ENCODE measurements at regions not wholly inside any gene's neighbourhood (a gene's known extent, or its start where the extent isn't known, plus 50 kb on each side); places are given as distances from the start of the nearest gene placed in this dataset.

DNA sequence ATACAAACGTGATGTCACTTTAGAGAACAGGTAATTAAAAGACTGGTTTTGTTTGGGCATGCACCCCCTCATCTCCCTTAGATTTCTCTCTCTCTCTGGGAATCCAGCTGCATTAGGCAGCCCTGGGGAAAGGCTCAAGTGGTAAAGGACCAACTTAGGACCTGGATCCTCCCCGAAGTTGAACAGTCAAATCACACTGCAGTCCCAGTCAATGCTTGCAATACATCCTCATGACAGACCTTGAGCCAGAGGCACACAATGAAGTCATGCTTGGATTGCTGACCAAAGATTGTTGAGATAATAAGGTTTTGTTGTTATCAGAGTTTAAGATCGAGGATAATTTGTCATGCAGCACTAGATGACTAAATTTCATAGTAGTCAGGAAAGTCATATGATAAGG, 1285.8 kb upstream of the NCAM2 start:
- Histone ChIP-seq H3K9me3 (replicated peaks; ENCODE audit: control insufficient read depth, insufficient read depth, low read depth, low read length) (no peaks in the 10 kb centered on the region; the same call in 1 of the 2 replicates), H3K27me3 (ENCODE audit: control insufficient read depth in 2 of 2, insufficient read depth in 2 of 2, low read length in 2 of 2) (no peaks in the 10 kb centered on the region), H3K4me2 (ENCODE audit: insufficient read depth, low read length) (no peak overlapping the region), H3K36me3 (ENCODE audit: control insufficient read depth, insufficient read depth, low read length) (no peaks in the 10 kb centered on the region), H3K79me2 (ENCODE audit: control insufficient read depth, insufficient read depth, low read length) (no peaks in the 10 kb centered on the region), H3K4me1 (replicated peaks in 1 of 2; ENCODE audit: control insufficient read depth in 2 of 2, insufficient read depth in 2 of 2, low read length in 2 of 2) (no peaks in the 10 kb centered on the region), H3K27ac (ENCODE audit: extremely low read depth, low read depth, low read length) (no peak overlapping the region), H3K9me1 (ENCODE audit: control insufficient read depth, insufficient read depth, low read length) (no peaks in the 10 kb centered on the region), H3K9ac (ENCODE audit: insufficient read depth in 1 of 2, low read depth in 2 of 2, low read length in 2 of 2) (no peak overlapping the region), H2AFZ (ENCODE audit: low read depth, low read length) (no peak overlapping the region), H4K20me1 (replicated peaks; ENCODE audit: control insufficient read depth, insufficient read depth, low read length) (no peaks in the 10 kb centered on the region), H3K4me3 (no peak overlapping the region)
- TF ChIP-seq CAMTA2 (CRISPR knock-in tag; conservative IDR thresholded peaks at IDR 0.05) (no peak), BRF1 (IDR thresholded peaks at IDR 0.05; ENCODE audit: borderline replicate concordance, extremely low read depth, insufficient read length) (no peak), NCOA1 (IDR thresholded peaks at IDR 0.05; ENCODE audit: low read depth) (no peak), NCOA6 (IDR thresholded peaks at IDR 0.05) (no peak), RAD21 (CRISPR knock-in tag; conservative IDR thresholded peaks at IDR 0.05 in 1 of 2, IDR thresholded peaks at IDR 0.05 in 1 of 2) (no peak), EWSR1 (IDR thresholded peaks at IDR 0.05; ENCODE audit: borderline replicate concordance, low read depth, partially characterized antibody) (no peak), RFX5 (IDR thresholded peaks at IDR 0.05; ENCODE audit: low read depth, low read length) (no peak), EP300 (IDR thresholded peaks at IDR 0.05; ENCODE audit: low read length) (no peak), GTF2B (IDR thresholded peaks at IDR 0.05; ENCODE audit: extremely low read depth, insufficient read length) (no peak)
- FAIRE-seq (no peak), ATAC-seq (no peak), DNase-seq (ENCODE audit: extremely low read depth in 1 of 4, low spot score in 3 of 4) (no peak)
- ChIA-PET CTCF (ENCODE audit: low intra/inter-chr PET ratio) (no interaction called here), POLR2A (no interaction called here)
- in situ Hi-C loops (cut with MboI) (no loop called here), intact Hi-C loops (cut with micrococcal nuclease) (no loop called here)
- BruUV-seq (replicated peaks) = no TSS peak
- 3% methylated on average over 3 of the region's 3 CpGs for WGBS (ENCODE audit: insufficient coverage, low coverage, missing lambda C conversion rate)

All from K562 (cell line).